NCI-H1436 treated with DMSO at 0.1 percent for 48 hours (cell line): ENCODE measurements at regions not wholly inside any gene's neighbourhood (a gene's known extent, or its start where the extent isn't known, plus 50 kb on each side); places are given as distances from the start of the nearest gene placed in this dataset.

ENCODE experiments used
- DNase-seq: peaks from one replicate; lab custom pipeline; 2025; lab: John Stamatoyannopoulos, UW

DNA sequence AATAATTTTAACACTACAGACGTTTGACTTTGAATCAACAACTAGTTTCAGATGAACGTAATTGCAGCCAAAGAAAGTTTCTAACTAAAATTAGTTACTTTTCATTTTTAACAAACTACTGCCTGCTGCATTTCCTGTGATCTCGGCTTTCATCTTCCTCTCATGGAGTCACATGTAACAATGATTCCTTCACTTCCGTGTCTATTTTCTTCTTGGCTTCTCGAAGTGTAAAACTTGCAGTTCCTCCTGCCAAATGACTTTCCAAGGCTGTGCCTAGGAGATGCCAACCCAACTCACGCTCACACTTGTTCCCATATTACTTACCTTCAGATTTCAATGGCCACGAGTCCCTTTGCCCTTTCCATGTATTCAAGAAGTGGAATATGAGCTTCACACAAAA lies 1406.3 kb upstream of the CELF4 start:
- no peak for DNase-seq

GRCh38 chr18:38966841-38967240 lies 1401.2 kb upstream of the CELF4 start:
- no peak for DNase-seq

DNA sequence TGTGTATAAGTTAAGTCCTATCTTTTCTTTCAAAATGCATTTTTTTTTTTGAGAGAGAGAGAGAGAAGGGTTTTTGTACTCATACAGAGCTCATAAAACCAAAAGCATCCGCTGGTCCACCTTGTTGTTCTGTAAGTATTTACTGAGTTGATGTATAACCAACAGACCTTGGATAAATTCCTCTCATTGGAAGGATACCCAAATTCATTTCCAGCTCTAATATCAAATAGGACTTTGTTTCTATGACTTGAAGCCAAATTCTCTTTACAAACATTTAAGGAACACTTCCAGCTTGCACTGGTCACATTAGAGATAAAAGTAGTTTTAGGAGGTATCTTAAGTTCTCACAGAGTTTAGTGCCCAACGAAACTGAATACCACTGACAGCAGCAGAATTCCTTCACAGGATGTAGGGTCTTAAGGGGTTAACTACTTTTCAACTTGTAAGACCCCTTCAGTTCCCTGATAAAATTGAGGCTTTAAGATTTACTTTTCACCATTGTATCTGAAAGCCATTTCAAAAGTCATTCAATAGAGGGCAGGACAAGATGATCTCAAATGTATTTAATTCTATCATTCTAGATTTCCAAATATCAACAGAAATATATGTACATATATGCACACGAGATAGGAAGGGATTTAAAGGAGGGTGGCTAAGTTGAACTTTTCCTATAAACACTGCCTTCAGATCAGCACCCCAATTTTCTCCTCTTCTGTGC lies 1398.5 kb upstream of the CELF4 start:
- DNase-seq, result no peak

- no peak for DNase-seq
These were observed 1396.3 kb upstream of the CELF4 start for GRCh38 chr18:38961880-38962279.

GRCh38 chr18:38957736-38958135 lies 1392.1 kb upstream of the CELF4 start:
- DNase-seq, result no peak

DNA sequence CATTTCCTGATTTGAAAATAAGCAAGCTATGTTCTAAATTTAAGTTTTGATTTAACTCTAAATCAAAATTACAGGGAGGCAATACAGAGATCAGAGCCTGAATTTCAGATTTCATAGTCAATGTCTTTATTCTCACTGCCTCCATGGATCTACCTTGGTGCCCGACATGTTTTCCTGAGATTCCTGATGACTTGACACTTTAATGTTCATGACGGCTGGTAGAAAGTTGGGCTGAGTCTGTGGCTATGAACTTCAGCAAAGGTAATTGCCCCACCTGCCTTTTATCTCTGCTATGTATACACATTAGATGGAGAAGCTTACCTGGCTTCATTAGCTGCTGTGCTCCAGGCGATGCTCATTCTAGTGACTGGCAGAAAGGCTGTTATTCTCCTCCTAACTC lies 1390.5 kb upstream of the CELF4 start:
- no peak for DNase-seq

GRCh38 chr18:38951633-38952032 lies 1386.0 kb upstream of the CELF4 start:
- DNase-seq, result no peak

GRCh38 chr18:38948436-38948835 lies 1382.8 kb upstream of the CELF4 start:
- no peak for DNase-seq

- DNase-seq, result no peak
These were observed 1378.9 kb upstream of the CELF4 start for GRCh38 chr18:38944446-38945024.

GRCh38 chr18:38941711-38942561 lies 1376.3 kb upstream of the CELF4 start:
- DNase-seq, result no peak

DNA sequence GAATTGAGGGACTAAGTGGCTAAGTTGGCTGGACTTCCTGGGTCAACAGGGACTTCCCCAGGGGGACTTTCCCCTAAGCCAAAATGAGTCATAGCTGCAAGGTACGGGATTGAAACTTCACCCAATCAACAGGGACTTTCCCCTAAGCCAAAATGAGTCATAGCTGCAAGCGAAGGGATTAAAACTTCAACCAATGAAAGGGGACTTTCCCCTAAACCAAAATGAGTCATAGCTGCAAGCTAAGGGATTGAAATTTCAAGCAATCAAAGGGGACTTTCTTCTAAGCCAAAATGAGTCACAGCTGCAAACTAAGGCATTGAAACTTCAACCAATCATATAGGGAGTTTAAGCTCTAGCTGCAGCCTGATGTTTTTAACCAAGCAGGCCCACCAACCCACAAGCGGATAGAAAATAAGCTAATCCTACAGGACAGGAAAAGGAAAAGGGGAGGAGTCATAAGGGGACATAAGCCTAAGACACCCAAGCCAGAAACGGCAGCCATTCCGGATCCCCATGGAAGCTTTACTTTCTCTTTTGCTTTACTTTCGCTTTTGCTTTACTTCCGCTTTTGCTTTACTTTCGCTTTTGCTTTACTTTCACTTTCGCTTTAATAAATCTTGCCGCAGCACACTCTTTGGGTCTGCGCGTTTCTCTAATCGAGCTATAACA lies 1375.4 kb upstream of the CELF4 start:
- no peak for DNase-seq

DNA sequence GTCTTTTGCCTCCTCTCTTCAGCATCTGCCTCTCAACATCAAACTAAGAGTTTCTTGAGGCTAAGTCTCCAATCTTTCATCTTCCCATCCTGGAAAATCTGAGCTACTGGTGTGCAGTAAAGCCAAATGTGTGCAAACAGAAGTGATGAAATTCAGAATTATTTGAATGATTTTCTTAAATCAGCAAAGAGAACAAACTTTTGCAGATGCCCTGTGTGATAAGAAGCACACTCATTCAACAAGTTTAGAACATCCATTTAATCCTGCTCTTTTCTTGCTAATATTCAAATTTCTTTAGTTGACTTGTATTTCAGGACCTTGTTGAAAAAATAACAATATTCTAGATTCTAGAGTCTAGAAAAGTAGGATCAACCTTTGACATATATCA lies 1374.9 kb upstream of the CELF4 start:
- DNase-seq, result no peak

- DNase-seq, result no peak
These were observed 1368.4 kb upstream of the CELF4 start for GRCh38 chr18:38933910-38934510.

DNA sequence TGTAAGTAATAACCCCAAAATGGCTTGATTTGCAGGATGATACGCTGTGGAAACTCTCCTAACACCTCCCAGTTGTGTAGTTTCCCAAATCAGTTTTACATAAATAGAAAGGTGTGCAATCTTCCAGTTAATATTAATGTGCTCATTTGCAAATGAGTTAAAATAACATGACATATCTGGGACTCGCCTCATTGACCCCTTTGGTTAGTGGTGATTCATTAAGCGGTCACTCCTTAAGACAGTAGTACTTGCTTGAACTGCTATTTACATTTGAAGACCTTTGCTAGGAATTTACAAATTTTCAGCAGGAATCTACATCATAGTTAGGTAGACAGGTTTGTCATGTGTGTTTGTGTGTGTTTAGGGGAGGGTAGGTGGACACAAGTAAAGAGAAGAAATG lies 1367.7 kb upstream of the CELF4 start:
- no peak for DNase-seq

- no peak for DNase-seq
These were observed 1367.2 kb upstream of the CELF4 start for GRCh38 chr18:38932752-38933151.

DNA sequence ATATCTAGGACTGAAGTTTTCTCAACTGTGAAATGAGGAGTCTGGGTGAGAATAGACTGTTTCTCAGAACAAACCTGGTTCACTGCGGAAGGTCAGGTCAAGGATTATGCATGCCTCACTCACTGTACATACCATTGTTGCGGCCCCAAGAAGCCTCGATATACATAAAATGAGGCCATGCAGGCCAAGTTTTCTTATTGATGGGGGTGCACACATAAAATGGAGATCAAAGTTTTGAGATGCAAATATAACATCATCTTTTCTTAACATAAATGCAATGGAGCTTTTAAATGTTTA lies 1366.1 kb upstream of the CELF4 start:
- DNase-seq, result no peak

- DNase-seq, result no peak
These were observed 1365.5 kb upstream of the CELF4 start for GRCh38 chr18:38930881-38931753.

GRCh38 chr18:38923540-38923939 lies 1357.9 kb upstream of the CELF4 start:
- DNase-seq, result no peak

DNA sequence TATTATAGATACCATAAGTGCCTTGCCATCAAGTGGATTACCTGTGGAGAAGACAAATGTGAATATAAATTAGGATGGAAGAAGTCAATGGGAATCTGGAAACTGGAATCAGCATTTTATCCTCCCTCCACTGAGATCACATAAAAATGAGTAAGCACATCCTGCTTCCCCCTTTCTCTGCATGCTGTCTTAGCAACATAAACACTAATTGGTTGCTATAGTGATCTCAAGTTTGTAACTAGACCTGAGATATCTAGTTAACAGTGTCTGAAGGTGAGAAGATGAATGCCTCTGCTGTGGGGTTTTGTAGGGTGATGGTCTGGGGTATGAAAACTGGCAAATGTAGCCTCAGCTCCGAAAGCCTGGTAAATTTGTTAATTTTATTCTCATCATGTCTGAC lies 1357.5 kb upstream of the CELF4 start:
- DNase-seq, result no peak

- DNase-seq, result no peak
These were observed 1344.4 kb upstream of the CELF4 start for GRCh38 chr18:38909972-38910371.

DNA sequence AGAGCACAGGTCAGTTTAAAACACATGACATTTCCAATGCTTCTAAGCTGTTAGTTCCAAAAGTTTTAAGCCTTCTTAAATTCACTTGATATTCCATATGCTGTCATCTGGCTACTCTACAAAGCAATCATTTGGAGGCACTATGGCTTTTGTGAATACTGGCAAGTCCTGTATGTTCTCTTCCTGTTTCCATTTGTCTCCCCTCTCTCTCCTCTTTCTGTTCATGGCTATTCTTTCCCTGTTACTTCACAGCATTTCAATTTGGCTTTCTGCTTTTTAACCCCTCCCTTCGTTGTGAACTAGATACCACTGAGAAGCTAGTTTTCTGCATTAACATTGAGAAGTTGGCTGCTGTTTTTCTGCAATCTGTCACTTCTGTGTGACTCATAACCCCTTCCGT lies 1337.2 kb upstream of the CELF4 start:
- DNase-seq, result no peak
